ENCODE measurements at regions not wholly inside any gene's neighbourhood (a gene's known extent, or its start where the extent isn't known, plus 50 kb on each side); places are given as distances from the start of the nearest gene placed in this dataset.

- TF ChIP-seq CTCF (IDR thresholded peaks at IDR 0.05; ENCODE audit: low read depth, low read length), result no peak
- H3K4me3 ChIP-seq (ENCODE audit: low read depth, low read length), result no peak overlapping the region
These were observed 96.1 kb upstream of the IER5L start for GRCh38 chr9:129273941-129274684.

GRCh38 chr9:129273136-129273895 is 95.3 kb upstream of the IER5L start:
- no peak for TF ChIP-seq CTCF (IDR thresholded peaks at IDR 0.05; ENCODE audit: low read depth, low read length)
- no peak overlapping the region for H3K4me3 ChIP-seq (ENCODE audit: low read depth, low read length)

- TF ChIP-seq CTCF (IDR thresholded peaks at IDR 0.05; ENCODE audit: low read depth, low read length), result no peak
- no peak overlapping the region for H3K4me3 ChIP-seq (ENCODE audit: low read depth, low read length)
These were observed 94.4 kb upstream of the IER5L start for GRCh38 chr9:129272348-129273025.

GRCh38 chr9:129270903-129271431 is 92.9 kb upstream of the IER5L start:
- no peak for TF ChIP-seq CTCF (IDR thresholded peaks at IDR 0.05; ENCODE audit: low read depth, low read length)

GRCh38 chr9:129270205-129270604 is 92.1 kb upstream of the IER5L start:
- TF ChIP-seq CTCF (IDR thresholded peaks at IDR 0.05; ENCODE audit: low read depth, low read length), result no peak
- H3K4me3 ChIP-seq (ENCODE audit: low read depth, low read length), result no peak overlapping the region

More at GRCh38 chr9:129270903-129271431, 92.9 kb upstream of the IER5L start:
- no peak overlapping the region for H3K4me3 ChIP-seq (ENCODE audit: low read depth, low read length)

GRCh38 chr9:129267141-129267540 is 89.1 kb upstream of the IER5L start:
- TF ChIP-seq CTCF (IDR thresholded peaks at IDR 0.05; ENCODE audit: low read depth, low read length), result no peak
- H3K4me3 ChIP-seq (ENCODE audit: low read depth, low read length), result no peak overlapping the region

Data from WI38 (cell line).